ENCODE measurements at regions not wholly inside any gene's neighbourhood (a gene's known extent, or its start where the extent isn't known, plus 50 kb on each side); places are given as distances from the start of the nearest gene placed in this dataset.
"Not testable (repeated sequence)": the region's sequence is repeated elsewhere in the genome, so short reads cannot be mapped to it uniquely, and the experiment has no call there.

GRCh38 chr1:60847391-60847790 is 235.0 kb upstream of the NFIA start:
- H3K4me3 ChIP-seq (ENCODE audit: control insufficient read depth, low read depth, low read length) = no peak overlapping the region
- no peak for TF ChIP-seq CTCF (conservative IDR thresholded peaks at IDR 0.05; ENCODE audit: control insufficient read depth, insufficient read depth, low read depth, low read length)
- no peak for DNase-seq (ENCODE audit: low read depth)

GRCh38 chr1:60845659-60846058 is 236.7 kb upstream of the NFIA start:
- not testable (repeated sequence) for DNase-seq (ENCODE audit: low read depth); H3K4me3 ChIP-seq (ENCODE audit: control insufficient read depth, low read depth, low read length)

GRCh38 chr1:60842304-60842703 is 240.1 kb upstream of the NFIA start:
- no peak for DNase-seq (ENCODE audit: low read depth)
- no peak overlapping the region for H3K4me3 ChIP-seq (ENCODE audit: control insufficient read depth, low read depth, low read length)
- no peak for TF ChIP-seq CTCF (conservative IDR thresholded peaks at IDR 0.05; ENCODE audit: control insufficient read depth, insufficient read depth, low read depth, low read length)

- no peak overlapping the region for H3K4me3 ChIP-seq (ENCODE audit: control insufficient read depth, low read depth, low read length)
- TF ChIP-seq CTCF (conservative IDR thresholded peaks at IDR 0.05; ENCODE audit: control insufficient read depth, insufficient read depth, low read depth, low read length) = no peak
- no peak for DNase-seq (ENCODE audit: low read depth)
These were observed 241.0 kb upstream of the NFIA start for GRCh38 chr1:60841116-60842046.

GRCh38 chr1:60840476-60840875 is 241.9 kb upstream of the NFIA start:
- H3K4me3 ChIP-seq (ENCODE audit: control insufficient read depth, low read depth, low read length); DNase-seq (ENCODE audit: low read depth): not testable (repeated sequence)

GRCh38 chr1:60835649-60836048 is 246.7 kb upstream of the NFIA start:
- no peak for TF ChIP-seq CTCF (conservative IDR thresholded peaks at IDR 0.05; ENCODE audit: control insufficient read depth, insufficient read depth, low read depth, low read length)
- no peak overlapping the region for H3K4me3 ChIP-seq (ENCODE audit: control insufficient read depth, low read depth, low read length)
- no peak for DNase-seq (ENCODE audit: low read depth)

- TF ChIP-seq CTCF (conservative IDR thresholded peaks at IDR 0.05; ENCODE audit: control insufficient read depth, insufficient read depth, low read depth, low read length) = no peak
- no peak for DNase-seq (ENCODE audit: low read depth)
- no peak overlapping the region for H3K4me3 ChIP-seq (ENCODE audit: control insufficient read depth, low read depth, low read length)
These were observed 249.2 kb upstream of the NFIA start for GRCh38 chr1:60833173-60833572.

- TF ChIP-seq CTCF (conservative IDR thresholded peaks at IDR 0.05; ENCODE audit: control insufficient read depth, insufficient read depth, low read depth, low read length) = no peak
- H3K4me3 ChIP-seq (ENCODE audit: control insufficient read depth, low read depth, low read length) = no peak overlapping the region
- no peak for DNase-seq (ENCODE audit: low read depth)
These were observed 250.0 kb upstream of the NFIA start for GRCh38 chr1:60832367-60832766.

All from fibroblast of mammary gland (primary cell).